SHP77 treated with DMSO at 0.1 percent for 48 hours (cell line): ENCODE measurements at regions not wholly inside any gene's neighbourhood (a gene's known extent, or its start where the extent isn't known, plus 50 kb on each side); places are given as distances from the start of the nearest gene placed in this dataset.

Experiments used
- DNase-seq: peaks from one replicate; lab custom pipeline; 2025; lab: John Stamatoyannopoulos, UW

- no peak for DNase-seq
Measured at GRCh38 chr1:82644186-82644915, 843.6 kb downstream of the ADGRL2 start.

- DNase-seq: no peak
Measured at GRCh38 chr1:82640352-82640751, 839.6 kb downstream of the ADGRL2 start.

GRCh38 chr1:82634266-82634665 is 833.5 kb downstream of the ADGRL2 start:
- DNase-seq: no peak

GRCh38 chr1:82632155-82632554 is 831.4 kb downstream of the ADGRL2 start:
- no peak for DNase-seq

GRCh38 chr1:82628887-82629286 is 828.2 kb downstream of the ADGRL2 start:
- no peak for DNase-seq

GRCh38 chr1:82625537-82625936 is 824.8 kb downstream of the ADGRL2 start:
- DNase-seq: no peak

GRCh38 chr1:82621076-82621475 is 820.3 kb downstream of the ADGRL2 start:
- DNase-seq: no peak

GRCh38 chr1:82614090-82614489 is 813.4 kb downstream of the ADGRL2 start:
- no peak for DNase-seq

- DNase-seq: no peak
Measured at GRCh38 chr1:82612986-82613385, 812.3 kb downstream of the ADGRL2 start.

- no peak for DNase-seq
Measured at GRCh38 chr1:82606546-82606945, 805.8 kb downstream of the ADGRL2 start.

GRCh38 chr1:82604524-82604923 is 803.8 kb downstream of the ADGRL2 start:
- no peak for DNase-seq

- no peak for DNase-seq
Measured at GRCh38 chr1:82600314-82600713, 799.6 kb downstream of the ADGRL2 start.

- no peak for DNase-seq
Measured at GRCh38 chr1:82598812-82599211, 798.1 kb downstream of the ADGRL2 start.

GRCh38 chr1:82598337-82598736 is 797.6 kb downstream of the ADGRL2 start:
- no peak for DNase-seq

- DNase-seq: no peak
Measured at GRCh38 chr1:82597649-82598048, 796.9 kb downstream of the ADGRL2 start.

GRCh38 chr1:82597141-82597540 is 796.4 kb downstream of the ADGRL2 start:
- DNase-seq: no peak

- DNase-seq: no peak
Measured at GRCh38 chr1:82593561-82593960, 792.8 kb downstream of the ADGRL2 start.

GRCh38 chr1:82589588-82589987 is 788.9 kb downstream of the ADGRL2 start:
- DNase-seq: no peak

- no peak for DNase-seq
Measured at GRCh38 chr1:82587371-82587770, 786.6 kb downstream of the ADGRL2 start.

GRCh38 chr1:82586473-82586872 is 785.7 kb downstream of the ADGRL2 start:
- no peak for DNase-seq

- no peak for DNase-seq
Measured at GRCh38 chr1:82582347-82582746, 781.6 kb downstream of the ADGRL2 start.

GRCh38 chr1:82578086-82578726 is 777.5 kb downstream of the ADGRL2 start:
- DNase-seq: no peak

- DNase-seq: no peak
Measured at GRCh38 chr1:82567348-82567747, 766.6 kb downstream of the ADGRL2 start.

GRCh38 chr1:82565546-82565945 is 764.8 kb downstream of the ADGRL2 start:
- no peak for DNase-seq
